ENCODE measurements at regions not wholly inside any gene's neighbourhood (a gene's known extent, or its start where the extent isn't known, plus 50 kb on each side); places are given as distances from the start of the nearest gene placed in this dataset.

- no peak for TF ChIP-seq CTCF (IDR thresholded peaks at IDR 0.05)
- TF ChIP-seq POLR2A (IDR thresholded peaks at IDR 0.05) = no peak
- TF ChIP-seq POLR2AphosphoS5 (IDR thresholded peaks at IDR 0.05) = no peak
- TF ChIP-seq EP300 (IDR thresholded peaks at IDR 0.05; ENCODE audit: low read depth) = no peak
Measured at GRCh38 chr3:180196658-180197057, 159.9 kb upstream of the PEX5L start.
